Vagina (tissue), 2 donors: ENCODE measurements at regions not wholly inside any gene's neighbourhood (a gene's known extent, or its start where the extent isn't known, plus 50 kb on each side); places are given as distances from the start of the nearest gene placed in this dataset.

Experiments used
- CTCF ChIP-seq, 3 experiments: fragments of 450-650 bp in 2 of 3; fragments of 200-600 bp in 1 of 3; sonication (generic) in 1 of 3; IDR thresholded peaks; one replicate each; pipeline ENCODE4 v1.5.1; 2017 to 2019; ENCODE audit warnings: antibody characterized with exemption in 3 of 3, mild to moderate bottlenecking in 2 of 3, moderate library complexity in 2 of 3
- POLR2A ChIP-seq, 2 donors: fragments of 450-650 bp; IDR thresholded peaks; one replicate each; pipeline ENCODE4 v1.6.1; 2017; ENCODE audit warnings: antibody characterized with exemption in 2 of 2, mild to moderate bottlenecking in 2 of 2, moderate library complexity in 2 of 2
- POLR2AphosphoS5 ChIP-seq, 2 donors: sonication (generic); formaldehyde crosslinking; IDR thresholded peaks; one replicate each; pipeline ENCODE4 v1.9.0; 2017; ENCODE audit warnings: antibody characterized with exemption in 2 of 2, mild to moderate bottlenecking in 2 of 2, low read depth in 1 of 2; ENCODE audit not compliant: insufficient read depth in 1 of 2

GRCh38 chrX:84611843-84612636, 109.8 kb upstream of the HDX start:
- TF ChIP-seq CTCF (IDR thresholded peaks at IDR 0.05) (no peak), POLR2A (IDR thresholded peaks at IDR 0.05) (no peak), POLR2AphosphoS5 (IDR thresholded peaks at IDR 0.05; ENCODE audit: insufficient read depth in 1 of 2, low read depth in 1 of 2) (no peak)
